Testis (tissue), 2 donors: ENCODE measurements at regions not wholly inside any gene's neighbourhood (a gene's known extent, or its start where the extent isn't known, plus 50 kb on each side); places are given as distances from the start of the nearest gene placed in this dataset.

Experiments used
- DNase-seq: peaks from one replicate; pipeline ENCODE4 v3.0.0-alpha.2; 2019
- H3K27ac ChIP-seq, 2 donors: fragments of 200-600 bp; sonication (generic); one replicate each; pipeline ENCODE4 v1.5.1; 2019
- H3K27me3 ChIP-seq: fragments of 200-600 bp; sonication (generic); one replicate; pipeline ENCODE4 v1.5.1; 2019
- H3K36me3 ChIP-seq: fragments of 200-600 bp; sonication (generic); one replicate; pipeline ENCODE4 v1.5.1; 2017; ENCODE audit warnings: low read depth; ENCODE audit errors: missing control alignments
- H3K4me1 ChIP-seq: fragments of 200-600 bp; sonication (generic); one replicate; pipeline ENCODE4 v1.5.1; 2019
- H3K4me3 ChIP-seq, 2 donors: fragments of 200-600 bp; sonication (generic); one replicate each; pipeline ENCODE4 v1.5.1; 2017 to 2019
- H3K9me3 ChIP-seq: fragments of 200-600 bp; sonication (generic); one replicate; pipeline ENCODE4 v1.5.1; 2017
- POLR2A ChIP-seq: fragments of 450-650 bp; IDR thresholded peaks from one replicate; pipeline ENCODE4 v1.6.1; 2017; ENCODE audit warnings: antibody characterized with exemption, mild to moderate bottlenecking, moderate library complexity
- WGBS, 2 donors: methylation state at CpG; one replicate each; pipeline ENCODE4 v1.1.5; 2018; 5-methylcytosine and 5-hydroxymethylcytosine counted together
- intact Hi-C: fragments of 100-400 bp; cut with DNase I; formaldehyde crosslinking; loops from one replicate; pipeline ENCODE4 v1.15.1; 2023; ENCODE audit warnings: low total_unique reads
- TF ChIP-seq, protein P1 (sequence below), 3 experiments: fragments of 450-650 bp in 2 of 3; fragments of 200-600 bp in 1 of 3; sonication (generic) in 1 of 3; IDR thresholded peaks; one replicate each; pipeline ENCODE4 v1.5.1; 2016 to 2019; ENCODE audit warnings: antibody characterized with exemption in 3 of 3, mild to moderate bottlenecking in 2 of 3, moderate library complexity in 1 of 3

DNA sequence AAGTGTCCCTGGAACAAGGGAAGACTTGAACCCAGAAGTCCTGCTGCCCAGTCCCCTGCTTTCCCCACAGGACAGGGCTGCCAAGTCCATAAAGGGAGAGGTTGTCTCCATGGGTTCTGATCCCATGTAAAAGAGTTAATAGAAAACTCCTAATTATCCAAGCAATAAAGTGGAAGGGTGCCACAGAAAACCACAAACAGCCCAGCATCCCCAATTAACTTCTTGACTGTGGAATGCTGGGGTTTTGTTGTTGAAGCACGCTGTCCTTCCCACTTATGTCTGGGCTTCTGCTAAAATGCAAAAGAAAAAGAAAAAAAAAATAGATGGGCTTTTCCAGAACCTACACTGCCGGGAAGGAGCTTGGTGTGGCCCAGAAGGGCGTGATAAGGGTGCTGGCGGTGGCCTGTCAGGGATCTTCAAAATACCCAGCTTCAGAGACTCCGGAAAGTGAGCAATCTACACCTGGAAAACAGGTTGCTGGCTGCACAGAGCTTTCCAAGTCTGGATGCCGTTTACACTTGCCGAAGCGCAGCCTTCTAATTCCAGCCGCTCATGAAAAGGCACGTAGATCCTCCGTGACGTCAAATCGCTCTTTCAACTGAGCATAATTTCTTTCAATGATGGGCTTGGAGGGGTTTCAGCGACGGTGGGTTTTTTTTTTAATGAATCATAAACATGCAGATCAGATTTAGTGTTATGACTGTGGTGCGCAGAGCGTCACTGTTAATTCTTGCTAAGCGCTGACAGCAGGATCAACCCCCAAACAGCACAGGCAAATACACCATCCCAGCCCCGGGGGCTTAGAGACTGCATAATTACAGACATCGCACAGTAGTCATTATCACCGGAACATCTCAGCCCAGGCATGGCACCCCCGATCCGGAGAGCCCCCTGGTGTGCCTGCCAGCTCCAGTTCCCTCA lies 197.6 kb downstream of the BCOR start:
- H3K4me1 ChIP-seq = peaks cover 6% of the 10 kb centered on the region
- H3K27me3 ChIP-seq = no peaks in the 10 kb centered on the region
- H3K36me3 ChIP-seq = no peaks in the 10 kb centered on the region
- 37 to 54% methylated on average over 9 to 23 of the region's 23 CpGs for WGBS, 2 donors
- TF ChIP-seq POLR2A = no peak
- TF ChIP-seq, protein P1, sequence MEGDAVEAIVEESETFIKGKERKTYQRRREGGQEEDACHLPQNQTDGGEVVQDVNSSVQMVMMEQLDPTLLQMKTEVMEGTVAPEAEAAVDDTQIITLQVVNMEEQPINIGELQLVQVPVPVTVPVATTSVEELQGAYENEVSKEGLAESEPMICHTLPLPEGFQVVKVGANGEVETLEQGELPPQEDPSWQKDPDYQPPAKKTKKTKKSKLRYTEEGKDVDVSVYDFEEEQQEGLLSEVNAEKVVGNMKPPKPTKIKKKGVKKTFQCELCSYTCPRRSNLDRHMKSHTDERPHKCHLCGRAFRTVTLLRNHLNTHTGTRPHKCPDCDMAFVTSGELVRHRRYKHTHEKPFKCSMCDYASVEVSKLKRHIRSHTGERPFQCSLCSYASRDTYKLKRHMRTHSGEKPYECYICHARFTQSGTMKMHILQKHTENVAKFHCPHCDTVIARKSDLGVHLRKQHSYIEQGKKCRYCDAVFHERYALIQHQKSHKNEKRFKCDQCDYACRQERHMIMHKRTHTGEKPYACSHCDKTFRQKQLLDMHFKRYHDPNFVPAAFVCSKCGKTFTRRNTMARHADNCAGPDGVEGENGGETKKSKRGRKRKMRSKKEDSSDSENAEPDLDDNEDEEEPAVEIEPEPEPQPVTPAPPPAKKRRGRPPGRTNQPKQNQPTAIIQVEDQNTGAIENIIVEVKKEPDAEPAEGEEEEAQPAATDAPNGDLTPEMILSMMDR (IDR thresholded peaks at IDR 0.05) = no peak
- no peak overlapping the region for H3K4me3 ChIP-seq
- no peak overlapping the region for H3K27ac ChIP-seq
- H3K9me3 ChIP-seq = no peaks in the 10 kb centered on the region
- no peak for DNase-seq
- intact Hi-C loops = no loop called here

DNA sequence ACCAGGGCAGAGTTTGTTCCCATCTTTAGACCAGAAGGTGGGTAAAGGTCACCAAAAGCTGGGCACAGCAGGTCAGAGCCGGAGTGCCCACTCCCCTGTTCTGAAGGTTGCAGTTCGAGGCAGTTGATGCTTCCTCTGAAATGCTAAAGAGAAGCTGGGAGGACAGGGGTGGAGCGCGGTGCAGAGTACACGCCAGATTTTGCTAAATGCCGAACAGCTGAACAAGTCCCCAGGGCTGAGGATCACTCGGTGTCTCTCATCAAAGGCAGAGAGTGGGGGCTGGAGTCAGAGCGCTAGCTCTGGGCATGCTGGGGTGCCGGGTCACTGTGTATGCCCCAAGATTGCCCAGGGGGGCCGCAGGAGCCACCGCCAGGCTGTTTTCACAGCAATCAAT lies 197.0 kb downstream of the BCOR start:
- Histone ChIP-seq H3K9me3 (no peaks in the 10 kb centered on the region), H3K4me1 (peaks cover 6% of the 10 kb centered on the region), H3K36me3 (no peaks in the 10 kb centered on the region), H3K27me3 (no peaks in the 10 kb centered on the region), H3K27ac (no peak overlapping the region), H3K4me3 (no peak overlapping the region)
- intact Hi-C loops = no loop called here
- no peak for DNase-seq
- TF ChIP-seq, protein P1 (IDR thresholded peaks at IDR 0.05) = no peak
- no peak for TF ChIP-seq POLR2A
- 26 to 33% methylated on average over 6 to 11 of the region's 11 CpGs for WGBS, 2 donors

DNA sequence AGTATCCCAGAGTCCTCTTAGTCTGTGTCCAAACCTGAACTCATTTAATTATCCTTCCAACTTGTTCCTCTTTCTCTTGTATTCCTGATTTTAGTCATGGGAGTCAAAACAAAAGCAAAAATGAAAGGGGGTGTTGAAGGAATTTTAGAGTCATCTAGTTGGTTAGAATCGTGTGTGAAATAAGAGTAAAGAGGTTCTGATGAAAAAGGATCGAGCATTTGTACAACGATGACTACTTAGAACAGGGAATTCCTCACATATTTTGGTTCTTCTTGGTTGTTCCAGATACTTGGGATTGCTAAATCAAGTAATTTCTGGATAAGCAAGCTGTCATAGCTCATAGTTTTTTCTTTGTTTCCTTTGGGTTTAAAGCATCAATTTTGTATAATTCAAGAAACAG lies 194.4 kb downstream of the BCOR start:
- WGBS, 2 donors = 64 to 68% methylated on average over 3 of the region's 3 CpGs
- intact Hi-C loops = no loop called here
- Histone ChIP-seq H3K36me3 (no peaks in the 10 kb centered on the region), H3K4me1 (no peaks in the 10 kb centered on the region), H3K9me3 (no peaks in the 10 kb centered on the region), H3K27ac (no peak overlapping the region), H3K27me3 (no peaks in the 10 kb centered on the region), H3K4me3 (no peak overlapping the region)
- no peak for DNase-seq
- TF ChIP-seq POLR2A = no peak
- TF ChIP-seq, protein P1 (IDR thresholded peaks at IDR 0.05) = no peak

DNA sequence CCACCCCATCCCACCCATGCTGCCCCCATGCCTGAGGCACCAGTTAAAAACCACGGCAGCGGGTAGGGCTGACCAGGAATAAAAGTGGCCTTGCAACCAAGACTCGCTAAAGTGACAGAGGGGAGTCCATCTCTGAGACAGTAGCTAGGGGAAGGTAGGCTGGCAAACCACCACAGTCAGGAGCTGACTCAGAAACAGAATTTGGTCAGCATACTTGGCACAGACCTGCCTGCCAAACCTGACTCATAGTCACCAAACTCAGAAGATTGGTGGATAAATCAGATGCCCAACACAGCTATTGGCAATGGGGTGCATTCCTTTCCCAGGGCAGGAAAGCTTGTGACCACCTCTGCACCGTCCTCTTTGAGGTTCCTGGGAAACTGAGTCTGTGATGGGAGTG lies 193.8 kb downstream of the BCOR start:
- Histone ChIP-seq H3K27ac (no peak overlapping the region), H3K4me1 (no peaks in the 10 kb centered on the region), H3K9me3 (no peaks in the 10 kb centered on the region), H3K4me3 (no peak overlapping the region), H3K27me3 (no peaks in the 10 kb centered on the region), H3K36me3 (no peaks in the 10 kb centered on the region)
- WGBS, 2 donors = 93 to 100% methylated on average over 3 to 4 of the region's 4 CpGs
- intact Hi-C loops = no loop called here
- DNase-seq = no peak
- no peak for TF ChIP-seq POLR2A
- TF ChIP-seq, protein P1 (IDR thresholded peaks at IDR 0.05) = no peak
